ENCODE measurements at regions not wholly inside any gene's neighbourhood (a gene's known extent, or its start where the extent isn't known, plus 50 kb on each side); places are given as distances from the start of the nearest gene placed in this dataset.

- H3K27me3 Mint-ChIP-seq (ENCODE audit: low read depth in 2 of 2) = no peaks in the 10 kb centered on the region
- H3K36me3 Mint-ChIP-seq = no peaks in the 10 kb centered on the region
- no peak for ATAC-seq
Measured at GRCh38 chr6:15948930-15949900, 179.7 kb upstream of the MYLIP start.

GRCh38 chr6:15947923-15948322 is 181.0 kb upstream of the MYLIP start:
- Histone ChIP-seq H3K27me3 (ENCODE audit: control insufficient read depth, insufficient read depth, low read length) (no peaks in the 10 kb centered on the region), H3K36me3 (ENCODE audit: control insufficient read depth, insufficient read depth, low read length) (no peaks in the 10 kb centered on the region), H3K27ac (ENCODE audit: low read length) (no peak overlapping the region), H3K4me3 (ENCODE audit: low read length) (no peak overlapping the region), H3K9me3 (ENCODE audit: control insufficient read depth, insufficient read depth, low read length) (no peaks in the 10 kb centered on the region), H3K4me1 (ENCODE audit: control insufficient read depth, insufficient read depth, low read length) (no peaks in the 10 kb centered on the region)
- intact Hi-C loops (cut with micrococcal nuclease) = no loop called here
- Mint-ChIP-seq H3K4me1 (peaks cover 6 to 8% of the 10 kb centered on the region in 2 donors), H3K4me3 (no peak overlapping the region), H3K9me3 (no peaks in the 10 kb centered on the region), H3K27ac (no peak overlapping the region), H3K36me3 (no peaks in the 10 kb centered on the region), H3K27me3 (ENCODE audit: low read depth in 2 of 2) (no peaks in the 10 kb centered on the region)
- WGBS (ENCODE audit: insufficient coverage) = 100% methylated on average over 4 of the region's 4 CpGs
- DNase-seq = no peak
- no peak for TF ChIP-seq CTCF (IDR thresholded peaks at IDR 0.05)
- no peak for ATAC-seq

More at GRCh38 chr6:15948930-15949900, 179.7 kb upstream of the MYLIP start:
- Histone ChIP-seq H3K27ac (ENCODE audit: low read length) (no peak overlapping the region), H3K36me3 (ENCODE audit: control insufficient read depth, insufficient read depth, low read length) (no peaks in the 10 kb centered on the region), H3K27me3 (ENCODE audit: control insufficient read depth, insufficient read depth, low read length) (no peaks in the 10 kb centered on the region), H3K9me3 (ENCODE audit: control insufficient read depth, insufficient read depth, low read length) (no peaks in the 10 kb centered on the region), H3K4me3 (ENCODE audit: low read length) (no peak overlapping the region), H3K4me1 (ENCODE audit: control insufficient read depth, insufficient read depth, low read length) (no peaks in the 10 kb centered on the region)
- intact Hi-C loops (cut with micrococcal nuclease) = no loop called here
- Mint-ChIP-seq H3K27ac (no peak overlapping the region), H3K4me1 (peaks cover 11 to 16% of the 10 kb centered on the region in 2 donors), H3K9me3 (no peaks in the 10 kb centered on the region), H3K4me3 (no peak overlapping the region)
- no peak for TF ChIP-seq CTCF (IDR thresholded peaks at IDR 0.05)
- no peak for DNase-seq
- WGBS (ENCODE audit: insufficient coverage) = 91% methylated on average over 8 of the region's 10 CpGs

GRCh38 chr6:15947436-15947835 is 181.4 kb upstream of the MYLIP start:
- Mint-ChIP-seq H3K4me3 (no peak overlapping the region), H3K36me3 (no peaks in the 10 kb centered on the region), H3K27ac (no peak overlapping the region), H3K9me3 (no peaks in the 10 kb centered on the region), H3K4me1 (peaks cover 3 to 5% of the 10 kb centered on the region in 2 donors), H3K27me3 (ENCODE audit: low read depth in 2 of 2) (no peaks in the 10 kb centered on the region)
- Histone ChIP-seq H3K27ac (ENCODE audit: low read length) (no peak overlapping the region), H3K36me3 (ENCODE audit: control insufficient read depth, insufficient read depth, low read length) (no peaks in the 10 kb centered on the region), H3K4me1 (ENCODE audit: control insufficient read depth, insufficient read depth, low read length) (no peaks in the 10 kb centered on the region), H3K9me3 (ENCODE audit: control insufficient read depth, insufficient read depth, low read length) (no peaks in the 10 kb centered on the region), H3K27me3 (ENCODE audit: control insufficient read depth, insufficient read depth, low read length) (no peaks in the 10 kb centered on the region), H3K4me3 (ENCODE audit: low read length) (no peak overlapping the region)
- 95% methylated on average over 1 of the region's 1 CpG for WGBS (ENCODE audit: insufficient coverage)
- intact Hi-C loops (cut with micrococcal nuclease) = no loop called here
- no peak for DNase-seq
- ATAC-seq = no peak
- TF ChIP-seq CTCF (IDR thresholded peaks at IDR 0.05) = no peak
